T-cell (primary cell): ENCODE measurements at regions not wholly inside any gene's neighbourhood (a gene's known extent, or its start where the extent isn't known, plus 50 kb on each side); places are given as distances from the start of the nearest gene placed in this dataset.

Experiments
- ATAC-seq, 4 experiments: fragments of 200-7000 bp in 3 of 4; fragments of 150-1000 bp in 1 of 4; cut with Tn5 transposase; replicated peaks in 1 of 4; 1 replicate in 3 of 4; 2 replicates in 1 of 4; pipeline ENCODE4 v1.10.0; 2021; ENCODE audit warnings: moderate library complexity in 3 of 4, mild to moderate bottlenecking in 2 of 4, moderate number of reproducible peaks in 1 of 4
- CTCF ChIA-PET, 2 donors: fragments of 300-600 bp; sonication (Branson Sonifier 250); formaldehyde crosslinking; loops; one replicate each; lab custom pipeline; 2022; ENCODE audit warnings: antibody characterized with exemption in 2 of 2; lab: Charles Lee
- POLR2A ChIA-PET, 2 donors: fragments of 300-600 bp; sonication (Branson Sonifier 250); formaldehyde crosslinking; loops; one replicate each; lab custom pipeline; 2022; ENCODE audit warnings: antibody characterized with exemption in 2 of 2; lab: Charles Lee
- DNase-seq, 35 experiments: peaks; one replicate each; pipeline versions ENCODE4 v3.0.0 to v3.0.0-alpha.2; 2013 to 2023
- H3K27ac ChIP-seq: one replicate; pipeline ENCODE4 v1.5.1; 2013; ENCODE audit warnings: low read length
- H3K27me3 ChIP-seq, 2 experiments: replicated peaks in 1 of 2; 1 replicate in 1 of 2; 2 replicates in 1 of 2; pipeline versions ENCODE4 v1.6.1 to v1.7.0; 2013; ENCODE audit warnings: low read length in 1 of 2, mixed read lengths in 1 of 2; ENCODE audit not compliant: control insufficient read depth in 2 of 2, insufficient read depth in 2 of 2; ENCODE audit errors: extremely low read depth in 1 of 2
- H3K36me3 ChIP-seq, 2 donors: 1 replicate in 1 of 2; 2 replicates in 1 of 2; pipeline versions ENCODE4 v1.6.1 to v1.7.0; 2013; ENCODE audit warnings: low read length in 1 of 2; ENCODE audit not compliant: control insufficient read depth in 2 of 2, insufficient read depth in 1 of 2; ENCODE audit errors: extremely low read depth in 1 of 2
- H3K4me1 ChIP-seq, 2 experiments: 1 replicate in 1 of 2; 2 replicates in 1 of 2; pipeline versions ENCODE4 v1.6.1 to v1.7.0; 2013; ENCODE audit warnings: low read length in 2 of 2, mixed read lengths in 1 of 2; ENCODE audit not compliant: insufficient read depth in 2 of 2, control insufficient read depth in 1 of 2; ENCODE audit errors: extremely low read depth in 1 of 2
- H3K4me3 ChIP-seq, 2 donors: 1 replicate in 1 of 2; 2 replicates in 1 of 2; pipeline versions ENCODE4 v1.5.1 to v1.7.0; 2013; ENCODE audit warnings: mild to moderate bottlenecking in 2 of 2, low read length in 1 of 2, moderate library complexity in 1 of 2; ENCODE audit not compliant: control insufficient read depth in 1 of 2; ENCODE audit errors: extremely low read depth in 1 of 2
- H3K9me3 ChIP-seq: 2 replicates; pipeline ENCODE4 v1.7.0; 2013
- H3K27ac Mint-ChIP-seq, 2 donors: one replicate each; pipeline ENCODE4 v1.8.0; 2020 to 2021; ENCODE audit warnings: mild to moderate bottlenecking in 2 of 2, mixed read lengths in 2 of 2
- H3K27me3 Mint-ChIP-seq, 2 donors: one replicate each; pipeline ENCODE4 v1.8.0; 2021 to 2022; ENCODE audit warnings: mixed read lengths in 2 of 2
- H3K36me3 Mint-ChIP-seq: one replicate; pipeline ENCODE4 v1.8.0; 2021; ENCODE audit warnings: mixed read lengths
- H3K4me1 Mint-ChIP-seq, 3 donors: one replicate each; pipeline ENCODE4 v1.8.0; 2020 to 2022; ENCODE audit warnings: mixed read lengths in 3 of 3, mild to moderate bottlenecking in 1 of 3
- H3K4me3 Mint-ChIP-seq, 3 donors: one replicate each; pipeline ENCODE4 v1.8.0; 2020 to 2022; ENCODE audit warnings: mild to moderate bottlenecking in 3 of 3, mixed read lengths in 3 of 3, moderate library complexity in 3 of 3
- H3K9me3 Mint-ChIP-seq, 3 donors: one replicate each; pipeline ENCODE4 v1.8.0; 2020 to 2022; ENCODE audit warnings: mixed read lengths in 3 of 3
- WGBS: methylation state at CpG from one replicate; pipeline ENCODE4 v1.1.5; 2013; ENCODE audit warnings: missing lambda C conversion rate; ENCODE audit not compliant: insufficient coverage; 5-methylcytosine and 5-hydroxymethylcytosine counted together

DNA sequence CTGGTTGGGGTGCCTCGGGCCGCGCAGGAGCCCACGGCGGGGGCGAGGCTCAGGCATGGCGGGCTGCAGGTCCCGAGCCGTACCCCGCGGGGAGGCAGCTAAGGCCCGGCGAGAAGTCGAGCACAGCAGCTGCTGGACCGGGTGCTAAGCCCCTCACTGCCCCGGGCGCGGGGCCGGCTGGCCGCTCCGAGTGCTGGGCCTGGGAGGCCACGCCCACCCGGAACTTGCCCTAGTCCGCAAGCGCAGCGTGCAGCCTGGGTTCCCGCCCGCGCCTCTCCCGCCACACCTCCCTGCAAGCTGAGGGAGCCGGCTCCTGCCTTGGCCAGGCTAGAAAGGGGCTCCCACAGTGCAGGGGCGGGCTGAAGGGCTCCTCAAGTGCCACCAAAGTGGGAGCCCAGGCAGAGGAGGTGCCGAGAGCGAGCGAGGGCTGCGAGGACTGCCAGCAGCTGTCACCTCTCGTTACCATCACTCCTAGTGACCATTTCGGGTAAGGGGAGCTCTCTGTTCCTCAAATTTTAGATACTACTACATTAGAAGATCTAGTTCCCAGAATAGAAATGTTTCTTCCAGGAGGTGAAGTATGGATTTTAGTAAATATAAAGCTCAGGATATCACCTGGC lies 417.0 kb upstream of the AGTR1 start:
- no peaks in the 10 kb centered on the region for H3K36me3 ChIP-seq
- Mint-ChIP-seq H3K4me3 (no peak overlapping the region), H3K9me3 (peaks cover 0 to 12% (median 10%) of the 10 kb centered on the region in 3 donors), H3K4me1 (no peaks in the 10 kb centered on the region), H3K27me3 (no peaks in the 10 kb centered on the region), H3K27ac (no peak overlapping the region), H3K36me3 (no peaks in the 10 kb centered on the region)
- ChIA-PET CTCF (no interaction called here), POLR2A (no interaction called here)
- ATAC-seq (no peak), DNase-seq (no peak)
- 94% methylated on average over 31 of the region's 38 CpGs for WGBS
- H3K4me3 ChIP-seq = no peak overlapping the region
- no peaks in the 10 kb centered on the region for H3K27me3 ChIP-seq
- H3K4me1 ChIP-seq = no peaks in the 10 kb centered on the region
- H3K27ac ChIP-seq = no peak overlapping the region
- no peaks in the 10 kb centered on the region for H3K9me3 ChIP-seq

GRCh38 chr3:148289159-148289558 lies 408.5 kb upstream of the AGTR1 start:
- Histone ChIP-seq H3K4me1 (no peaks in the 10 kb centered on the region), H3K4me3 (no peak overlapping the region), H3K27me3 (no peaks in the 10 kb centered on the region), H3K36me3 (no peaks in the 10 kb centered on the region), H3K9me3 (no peaks in the 10 kb centered on the region), H3K27ac (no peak overlapping the region)
- ATAC-seq (no peak), DNase-seq (no peak)
- no peak overlapping the region for H3K4me3 Mint-ChIP-seq
- H3K36me3 Mint-ChIP-seq = no peaks in the 10 kb centered on the region
- no peak overlapping the region for H3K27ac Mint-ChIP-seq
- ChIA-PET POLR2A (no interaction called here), CTCF (no interaction called here)
- WGBS = 100% methylated on average over 2 of the region's 6 CpGs
- no peaks in the 10 kb centered on the region for H3K4me1 Mint-ChIP-seq
- H3K27me3 Mint-ChIP-seq = no peaks in the 10 kb centered on the region
- H3K9me3 Mint-ChIP-seq = peaks cover 0 to 5% (median 3%) of the 10 kb centered on the region in 3 donors

GRCh38 chr3:148297013-148297412 lies 400.7 kb upstream of the AGTR1 start:
- peaks cover 3 to 6% (median 6%) of the 10 kb centered on the region in 3 donors for H3K4me1 Mint-ChIP-seq
- H3K4me1 ChIP-seq = no peaks in the 10 kb centered on the region
- no peak overlapping the region for H3K4me3 ChIP-seq
- no peaks in the 10 kb centered on the region for H3K9me3 ChIP-seq
- no peak for DNase-seq
- no peak overlapping the region for H3K4me3 Mint-ChIP-seq
- H3K36me3 ChIP-seq = no peaks in the 10 kb centered on the region
- ChIA-PET POLR2A (no interaction called here), CTCF (no interaction called here)
- peaks cover 0 to 4% (median 2%) of the 10 kb centered on the region in 3 donors for H3K9me3 Mint-ChIP-seq
- H3K27me3 ChIP-seq = no peaks in the 10 kb centered on the region
- no peak overlapping the region for H3K27ac ChIP-seq
- no peak for ATAC-seq
- H3K27ac Mint-ChIP-seq = no peak overlapping the region
- H3K36me3 Mint-ChIP-seq = no peaks in the 10 kb centered on the region
- no peaks in the 10 kb centered on the region for H3K27me3 Mint-ChIP-seq

- Mint-ChIP-seq H3K4me3 (no peak overlapping the region), H3K27me3 (no peaks in the 10 kb centered on the region), H3K9me3 (peaks cover 0 to 6% (median 3%) of the 10 kb centered on the region in 3 donors), H3K4me1 (no peaks in the 10 kb centered on the region), H3K36me3 (no peaks in the 10 kb centered on the region), H3K27ac (no peak overlapping the region)
- Histone ChIP-seq H3K9me3 (no peaks in the 10 kb centered on the region), H3K4me3 (no peak overlapping the region), H3K27ac (no peak overlapping the region), H3K27me3 (no peaks in the 10 kb centered on the region), H3K36me3 (no peaks in the 10 kb centered on the region), H3K4me1 (no peaks in the 10 kb centered on the region)
- ATAC-seq (no peak), DNase-seq (no peak)
- no CpG with 5 or more reads among the region's 2 CpGs for WGBS
- ChIA-PET CTCF (no interaction called here), POLR2A (no interaction called here)
Measured at GRCh38 chr3:148307443-148307843, 390.3 kb upstream of the AGTR1 start.

- CTCF ChIA-PET = no interaction called here
Measured at GRCh38 chr3:148309390-148310035, 388.2 kb upstream of the AGTR1 start.

DNA sequence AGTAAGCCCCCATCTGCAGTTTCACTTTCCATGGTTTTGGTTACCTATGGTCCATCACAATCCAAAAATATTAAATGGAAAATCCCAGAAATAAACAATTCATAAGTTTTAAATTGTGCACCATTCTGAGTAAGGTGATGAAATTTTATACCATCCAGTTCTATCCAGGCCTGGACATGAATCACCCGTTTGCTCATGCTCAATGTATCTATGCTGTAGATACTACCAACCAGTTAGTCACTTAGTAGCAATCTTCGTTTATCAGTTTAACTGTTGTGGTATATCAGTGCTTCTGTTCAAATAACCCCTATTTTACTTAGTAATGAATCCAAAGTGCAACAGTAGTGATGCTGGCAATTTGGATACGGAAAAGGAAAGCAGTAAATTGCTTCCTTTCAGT lies 381.9 kb upstream of the AGTR1 start:
- no peak for ATAC-seq
- peaks cover 0 to 2% (median 0%) of the 10 kb centered on the region in 3 donors for H3K4me1 Mint-ChIP-seq
- H3K4me1 ChIP-seq = no peaks in the 10 kb centered on the region
- H3K36me3 Mint-ChIP-seq = no peaks in the 10 kb centered on the region
- DNase-seq = no peak
- H3K9me3 Mint-ChIP-seq = peaks cover 2 to 10% (median 4%) of the 10 kb centered on the region in 3 donors
- no peak overlapping the region for H3K27ac ChIP-seq
- no peaks in the 10 kb centered on the region for H3K9me3 ChIP-seq
- H3K27ac Mint-ChIP-seq = no peak overlapping the region
- no CpG with 5 or more reads among the region's 3 CpGs for WGBS
- no peaks in the 10 kb centered on the region for H3K27me3 ChIP-seq
- no peak overlapping the region for H3K4me3 Mint-ChIP-seq
- ChIA-PET CTCF (no interaction called here), POLR2A (no interaction called here)
- no peak overlapping the region for H3K4me3 ChIP-seq
- H3K36me3 ChIP-seq = no peaks in the 10 kb centered on the region
- H3K27me3 Mint-ChIP-seq = no peaks in the 10 kb centered on the region

More at GRCh38 chr3:148309390-148310035, 388.2 kb upstream of the AGTR1 start:
- H3K4me3 Mint-ChIP-seq = no peak overlapping the region
- POLR2A ChIA-PET = no interaction called here
- H3K4me1 ChIP-seq = no peaks in the 10 kb centered on the region
- H3K4me1 Mint-ChIP-seq = no peaks in the 10 kb centered on the region
- no peak overlapping the region for H3K4me3 ChIP-seq
- no peaks in the 10 kb centered on the region for H3K9me3 ChIP-seq
- peak in 1 of 35 experiments; percentile 8 for DNase-seq
- no peaks in the 10 kb centered on the region for H3K27me3 ChIP-seq
- no peak for ATAC-seq
- WGBS = 33% methylated on average over 1 of the region's 4 CpGs
- H3K27me3 Mint-ChIP-seq = no peaks in the 10 kb centered on the region
- no peak overlapping the region for H3K27ac Mint-ChIP-seq
- H3K36me3 ChIP-seq = no peaks in the 10 kb centered on the region
- no peak overlapping the region for H3K27ac ChIP-seq
- H3K36me3 Mint-ChIP-seq = no peaks in the 10 kb centered on the region
- H3K9me3 Mint-ChIP-seq = peaks cover 0 to 4% (median 3%) of the 10 kb centered on the region in 3 donors
